Hippocampal formation (tissue), 2 donors: ENCODE measurements at regions not wholly inside any gene's neighbourhood (a gene's known extent, or its start where the extent isn't known, plus 50 kb on each side); places are given as distances from the start of the nearest gene placed in this dataset.

Source experiments
- DNase-seq, 2 donors: peaks; one replicate each; lab custom pipeline; 2025; lab: John Stamatoyannopoulos, UW

DNA sequence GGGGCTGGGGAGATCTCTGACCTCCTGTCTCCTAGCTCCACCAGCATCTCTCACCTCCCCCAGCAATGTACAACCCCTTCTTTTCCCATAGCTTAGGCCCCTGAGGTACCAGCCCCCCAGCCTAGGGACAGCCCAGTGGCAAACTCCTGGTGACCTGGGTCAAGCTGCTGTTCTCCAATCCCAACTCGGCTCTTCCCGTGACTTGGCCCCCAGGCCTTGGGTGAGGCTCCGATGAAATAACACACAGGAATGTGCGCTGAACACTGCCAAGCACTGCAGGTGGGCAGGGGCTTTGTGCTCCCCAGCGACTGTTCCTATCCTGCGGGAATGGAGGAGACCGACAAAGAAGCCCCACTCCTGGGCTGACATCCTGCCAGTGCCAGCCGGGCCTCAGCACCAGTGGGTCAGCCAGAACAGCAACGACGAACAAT is 63.7 kb upstream of the AMZ2 start:
- DNase-seq: no peak

DNA sequence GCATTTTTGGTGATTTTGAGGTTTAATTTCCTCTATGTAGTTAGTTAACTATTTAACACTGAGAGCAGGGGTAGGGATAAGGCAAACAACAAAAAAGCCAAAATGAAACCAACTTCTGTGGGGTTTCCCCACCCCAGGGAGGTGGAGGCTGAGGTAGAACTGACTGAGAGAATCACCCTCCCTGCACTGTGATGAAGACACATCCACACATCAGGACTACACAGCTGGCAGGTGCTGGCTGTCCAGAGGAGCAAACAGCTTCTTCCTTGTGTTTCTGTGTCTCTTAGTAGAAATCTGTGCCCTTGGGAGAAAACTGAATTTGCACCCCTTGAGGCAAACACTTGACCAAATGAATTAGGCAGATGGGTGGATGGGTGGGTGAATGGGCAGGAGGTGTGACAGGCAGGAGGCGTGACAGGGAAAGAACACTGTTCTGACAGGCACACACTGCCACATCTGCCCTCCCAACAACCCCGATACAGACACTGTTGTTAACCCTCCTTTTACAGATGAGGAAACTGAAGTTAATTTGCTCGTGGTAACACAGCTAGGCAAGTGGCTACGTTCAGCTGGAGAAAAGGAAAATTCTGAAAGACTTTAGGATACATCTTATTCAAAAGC is 62.9 kb upstream of the AMZ2 start:
- no peak for DNase-seq

DNA sequence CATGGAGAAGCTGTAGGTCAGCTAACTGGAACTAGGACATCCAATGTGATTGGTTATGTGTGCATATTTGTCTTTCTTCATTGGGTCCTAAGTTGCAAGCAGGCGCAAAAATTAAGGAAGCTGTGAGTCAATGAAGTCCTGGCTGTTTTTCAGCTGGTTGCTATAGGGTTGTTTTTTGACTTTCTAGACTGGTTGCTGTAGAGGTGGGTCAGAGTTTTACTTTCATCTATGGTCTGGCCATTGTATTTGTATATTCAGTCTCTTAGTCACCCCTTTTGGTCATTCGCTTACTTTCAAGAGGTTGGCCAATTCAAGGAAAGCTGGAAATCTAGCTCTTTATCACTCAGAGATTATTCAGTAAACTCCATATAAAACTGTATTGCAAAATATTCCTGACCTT is 62.0 kb upstream of the AMZ2 start:
- no peak for DNase-seq

DNA sequence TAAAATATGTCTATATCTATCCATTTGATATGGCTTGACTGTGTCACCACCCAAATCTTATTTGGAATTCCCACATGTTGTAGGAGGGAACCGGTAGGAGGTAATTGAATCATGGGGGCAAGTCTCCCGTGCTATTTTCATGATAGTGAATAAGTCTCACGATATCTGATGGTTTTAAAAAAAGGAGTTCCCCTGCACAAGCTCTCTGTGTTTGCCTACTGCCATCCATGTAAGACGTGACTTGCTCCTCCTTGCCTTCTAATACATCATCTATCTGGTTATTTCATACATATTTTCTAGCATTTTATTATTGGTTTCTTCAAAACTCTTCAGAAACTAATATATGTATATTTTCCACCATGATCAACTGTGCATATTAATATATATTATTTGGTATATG is 57.3 kb upstream of the AMZ2 start:
- DNase-seq: no peak

DNA sequence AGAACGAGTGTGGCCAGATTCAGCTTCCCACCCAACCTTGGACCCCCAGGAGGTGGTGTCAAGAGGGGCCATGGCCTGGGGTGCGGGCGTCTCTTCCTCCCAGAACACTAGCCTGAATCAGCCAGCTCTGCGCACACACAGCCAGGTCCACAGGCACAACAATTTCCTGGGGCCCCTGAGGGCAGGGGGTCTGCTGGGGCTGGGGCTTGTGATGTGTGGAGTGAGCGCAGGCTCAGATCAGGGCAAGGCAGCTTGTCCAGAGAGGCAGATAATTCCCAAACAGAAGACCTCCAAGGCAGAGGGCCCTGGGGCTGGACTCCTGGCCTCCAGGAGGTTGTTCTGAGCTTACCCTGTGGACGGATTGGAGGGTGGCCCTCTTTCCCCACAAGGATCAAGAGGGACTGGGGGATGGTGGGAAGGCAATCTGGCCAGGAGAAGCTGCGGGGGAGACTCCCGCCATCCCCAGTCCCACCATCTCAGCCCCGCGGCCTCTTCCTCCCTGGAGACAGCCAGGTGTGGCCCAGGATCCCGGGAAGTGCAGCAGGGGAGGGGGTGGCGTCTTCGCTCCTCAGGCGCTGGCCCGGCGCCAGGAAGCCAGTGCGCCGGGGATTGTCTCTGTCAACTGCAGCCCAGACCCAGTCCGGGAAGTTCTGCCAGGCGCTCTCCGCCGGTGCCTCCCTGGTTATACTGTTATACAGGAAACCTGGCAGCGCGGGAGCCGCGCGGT is 52.0 kb upstream of the AMZ2 start:
- DNase-seq: no peak

DNA sequence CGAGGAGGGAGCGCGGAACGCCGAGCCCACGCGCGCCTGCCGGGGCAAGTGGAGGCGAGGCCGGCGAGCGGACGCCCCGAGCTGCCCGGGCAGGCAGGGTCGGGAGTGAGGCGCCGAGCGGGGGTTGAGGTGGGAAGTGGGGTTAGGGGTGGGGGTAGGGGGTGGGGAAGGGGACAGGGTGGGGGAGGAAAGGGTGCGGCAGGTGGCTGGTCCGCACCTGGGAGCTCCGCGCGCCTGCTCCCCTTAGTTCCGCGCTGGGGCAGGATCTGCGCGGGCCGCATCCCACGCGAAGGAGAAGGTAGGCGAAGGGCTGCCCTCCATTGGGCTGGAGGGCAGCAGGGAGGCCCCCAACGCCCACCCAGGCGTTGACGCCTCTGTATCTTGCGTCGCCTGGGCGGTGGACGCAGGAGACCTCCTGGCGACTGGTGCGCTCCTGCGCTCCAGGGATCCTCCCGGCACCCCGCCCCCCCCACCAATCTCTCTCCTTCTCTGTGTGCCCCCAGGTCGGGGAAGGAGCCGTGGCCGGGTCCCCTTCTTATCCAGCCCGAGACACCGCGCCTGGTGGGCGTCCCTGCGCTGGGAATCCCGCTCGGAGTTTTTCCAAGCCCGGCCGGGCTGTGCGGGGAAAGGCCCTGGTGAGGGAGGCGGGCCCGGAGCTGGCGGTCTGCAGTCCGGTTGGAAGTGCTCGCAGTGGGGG is 51.3 kb upstream of the AMZ2 start:
- DNase-seq: no peak

DNA sequence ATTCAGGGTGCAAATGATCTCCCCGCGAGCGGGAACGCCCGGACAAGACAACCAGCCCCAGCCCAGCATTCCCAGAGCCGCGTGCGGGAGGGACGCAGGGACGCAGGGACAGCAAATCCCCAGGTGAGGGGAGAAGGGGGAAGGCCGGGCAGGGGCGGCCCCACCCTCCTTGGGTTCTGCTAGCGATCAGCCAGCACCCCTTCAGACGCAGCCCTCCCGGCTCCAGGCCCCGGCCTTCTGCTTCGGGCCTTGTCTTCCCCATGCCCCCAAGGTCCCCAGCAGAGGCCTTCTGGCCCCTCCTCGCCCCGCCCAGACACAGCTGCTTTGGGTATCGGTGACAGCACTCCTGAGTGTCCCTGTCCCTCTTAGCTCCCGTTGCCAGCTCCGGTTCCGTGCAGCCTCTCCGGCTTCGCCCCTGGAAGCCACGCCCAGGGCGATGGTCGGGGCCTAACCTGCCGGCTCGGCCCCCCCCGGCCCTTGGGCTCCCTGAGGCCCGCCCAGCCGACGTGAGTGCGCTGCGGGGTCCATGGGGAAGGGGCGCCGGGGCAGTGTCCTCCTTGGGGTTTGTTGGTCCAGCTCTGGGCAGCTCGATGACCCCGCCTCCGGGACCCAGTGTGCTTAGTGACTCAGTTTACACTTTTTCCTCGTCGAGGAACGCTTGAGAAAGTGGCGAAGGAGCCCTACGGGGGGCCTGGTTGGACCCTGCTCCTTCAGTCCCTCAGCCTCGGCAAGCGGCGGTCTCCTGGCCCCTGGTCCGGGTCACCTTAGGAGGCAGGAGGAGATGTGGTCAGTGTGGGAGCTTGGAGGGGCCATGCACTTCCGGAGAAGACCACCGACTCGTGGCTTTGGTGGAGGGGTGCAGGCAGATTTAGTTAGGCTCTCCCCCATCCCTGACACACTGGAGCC is 50.5 kb upstream of the AMZ2 start:
- no peak for DNase-seq

DNA sequence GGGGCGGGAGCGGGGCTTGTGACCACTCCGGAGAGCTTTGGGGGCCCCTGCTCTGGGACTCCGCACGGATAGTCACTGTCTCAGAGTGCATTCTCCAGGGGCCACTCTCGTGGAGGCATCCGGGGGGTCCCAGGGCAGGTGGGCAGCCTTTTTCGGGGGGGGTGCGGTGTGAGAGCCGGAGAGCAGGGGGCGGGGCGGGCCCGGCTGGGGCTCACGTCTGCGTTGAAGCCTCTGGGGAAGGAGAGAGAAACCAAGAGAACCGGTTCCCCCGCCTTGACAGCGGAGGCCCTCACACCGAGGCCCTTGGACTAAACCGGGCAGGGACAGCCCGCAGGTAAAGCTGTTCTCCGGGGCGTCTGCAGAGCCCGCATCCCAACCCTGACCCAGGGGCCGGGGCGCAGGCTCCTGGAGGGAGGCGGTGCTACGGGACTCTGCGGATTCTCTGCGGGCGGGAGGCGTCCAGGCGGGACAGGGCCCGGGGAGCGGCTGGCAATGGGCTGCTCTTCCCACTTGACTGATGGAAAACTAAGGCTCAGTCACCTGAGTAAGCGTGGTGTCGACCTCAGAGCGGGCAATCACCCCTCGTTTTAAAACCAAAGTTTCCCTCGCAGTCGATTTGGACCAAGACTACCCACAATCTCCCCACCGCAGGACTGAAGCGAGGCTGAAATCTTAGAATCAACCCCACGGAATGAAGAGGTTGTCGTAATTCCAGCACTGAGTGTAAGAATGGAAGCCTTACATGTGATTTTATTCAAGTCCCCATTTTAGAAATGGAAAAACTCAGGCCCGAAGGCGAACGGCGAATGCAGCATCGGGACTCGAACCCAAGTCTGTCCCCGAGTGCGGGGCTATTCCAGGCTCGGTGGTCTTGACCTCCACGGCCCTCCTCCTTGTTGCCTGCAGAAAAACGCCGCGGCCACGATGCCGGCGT is 49.6 kb upstream of the AMZ2 start:
- DNase-seq: no peak
